ENCODE measurements at regions not wholly inside any gene's neighbourhood (a gene's known extent, or its start where the extent isn't known, plus 50 kb on each side); places are given as distances from the start of the nearest gene placed in this dataset.

DNA sequence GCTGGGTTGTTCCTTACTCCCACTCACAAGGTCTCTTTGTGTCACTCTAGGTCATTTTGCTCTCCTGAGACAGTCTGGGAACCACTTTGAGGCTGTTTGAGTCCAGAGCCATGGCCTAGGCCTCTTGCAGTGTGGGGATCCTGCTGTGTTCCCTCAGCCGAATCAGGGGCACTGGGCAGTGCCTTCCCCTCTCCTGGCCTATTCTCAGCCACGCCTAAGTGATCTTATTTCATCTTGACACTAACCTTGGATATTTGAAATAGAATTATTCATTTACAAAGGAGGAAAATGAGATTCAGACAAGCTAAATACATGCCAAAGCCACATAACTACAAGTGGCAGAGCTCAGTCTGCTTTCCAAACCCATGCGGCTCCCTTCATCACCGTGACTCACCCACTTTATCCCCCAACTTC lies 557.2 kb upstream of the TBL1XR1 start:
- no peak for TF ChIP-seq CTCF (IDR thresholded peaks at IDR 0.05; ENCODE audit: extremely low read depth, insufficient read depth, missing control alignments)
- DNase-seq (ENCODE audit: low spot score) = no peak
- in situ Hi-C loops (cut with MboI; ENCODE audit: low pct_unique_long_range_greater_than_20kb, low sequenced_read_pairs, unreplicated experiment) = no loop called here

DNA sequence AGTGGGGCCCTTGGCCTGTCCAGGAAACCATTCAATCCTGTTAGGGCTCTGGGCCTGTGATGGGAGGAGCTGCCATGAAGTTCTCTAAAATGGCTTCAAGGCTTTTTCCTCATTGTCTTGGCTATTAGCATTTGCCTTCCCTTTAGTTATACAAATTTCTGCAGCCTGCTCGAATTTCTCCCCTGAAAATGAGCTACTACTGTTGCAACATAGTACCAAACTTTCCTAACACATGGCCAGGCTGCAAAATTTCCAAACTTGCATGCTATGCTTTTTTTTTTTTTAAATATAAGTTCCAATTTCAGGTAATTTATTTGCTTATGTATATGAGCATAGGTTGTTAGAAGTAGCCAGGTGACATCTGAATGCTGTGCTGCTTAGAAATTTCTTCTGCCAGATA lies 560.8 kb upstream of the TBL1XR1 start:
- in situ Hi-C loops (cut with MboI; ENCODE audit: low pct_unique_long_range_greater_than_20kb, low sequenced_read_pairs, unreplicated experiment) = no loop called here
- no peak for DNase-seq (ENCODE audit: low spot score)
- no peak for TF ChIP-seq CTCF (IDR thresholded peaks at IDR 0.05; ENCODE audit: extremely low read depth, insufficient read depth, missing control alignments)

DNA sequence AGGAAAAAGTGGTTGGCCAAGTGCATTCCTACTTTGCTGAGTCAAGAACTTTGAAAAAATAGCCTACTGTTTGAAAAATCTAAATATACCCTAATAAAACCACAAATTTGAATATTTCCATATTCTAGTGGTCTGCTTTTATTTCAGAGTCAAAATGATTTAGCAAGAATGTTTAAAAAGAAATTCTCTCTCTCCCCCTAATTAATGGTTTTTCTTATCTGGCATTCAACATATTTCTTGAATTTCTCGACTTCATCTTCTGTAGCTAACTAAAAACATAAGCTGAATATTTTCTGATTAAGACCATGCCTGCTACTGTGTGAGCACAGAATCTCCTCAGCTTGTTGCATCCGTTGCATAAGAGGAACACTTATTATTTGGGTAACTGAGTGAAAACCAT lies 563.5 kb upstream of the TBL1XR1 start:
- in situ Hi-C loops (cut with MboI; ENCODE audit: low pct_unique_long_range_greater_than_20kb, low sequenced_read_pairs, unreplicated experiment) = no loop called here
- no peak for DNase-seq (ENCODE audit: low spot score)
- no peak for TF ChIP-seq CTCF (IDR thresholded peaks at IDR 0.05; ENCODE audit: extremely low read depth, insufficient read depth, missing control alignments)

- in situ Hi-C loops (cut with MboI; ENCODE audit: low pct_unique_long_range_greater_than_20kb, low sequenced_read_pairs, unreplicated experiment) = no loop called here
- no peak for DNase-seq (ENCODE audit: low spot score)
- TF ChIP-seq CTCF (IDR thresholded peaks at IDR 0.05; ENCODE audit: extremely low read depth, insufficient read depth, missing control alignments) = no peak
These were observed 567.2 kb upstream of the TBL1XR1 start for GRCh38 chr3:177764377-177764912.

DNA sequence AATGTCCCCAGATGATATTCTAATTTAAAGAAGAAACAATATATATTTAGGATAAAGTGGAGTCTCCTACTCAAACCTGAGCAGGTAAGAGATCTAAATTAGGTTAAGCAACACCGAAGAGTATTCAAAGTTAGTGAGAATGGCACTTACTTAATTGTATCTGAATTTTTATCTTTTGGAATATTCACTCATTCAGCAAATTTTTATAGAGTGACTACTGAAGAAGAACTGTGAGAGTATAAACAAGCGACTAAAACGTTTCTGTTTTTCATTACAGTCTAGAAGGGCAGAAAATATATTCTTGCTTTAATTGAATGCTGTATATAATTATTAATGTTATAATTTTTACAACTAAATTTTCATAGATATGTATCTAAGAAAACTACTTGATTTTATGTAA lies 567.7 kb upstream of the TBL1XR1 start:
- no peak for DNase-seq (ENCODE audit: low spot score)
- TF ChIP-seq CTCF (IDR thresholded peaks at IDR 0.05; ENCODE audit: extremely low read depth, insufficient read depth, missing control alignments) = no peak
- in situ Hi-C loops (cut with MboI; ENCODE audit: low pct_unique_long_range_greater_than_20kb, low sequenced_read_pairs, unreplicated experiment) = no loop called here

GRCh38 chr3:177770383-177771230 lies 573.3 kb upstream of the TBL1XR1 start:
- in situ Hi-C loops (cut with MboI; ENCODE audit: low pct_unique_long_range_greater_than_20kb, low sequenced_read_pairs, unreplicated experiment) = no loop called here
- TF ChIP-seq CTCF (IDR thresholded peaks at IDR 0.05; ENCODE audit: extremely low read depth, insufficient read depth, missing control alignments) = no peak
- DNase-seq (ENCODE audit: low spot score) = no peak
